HG02642 (cell line): ENCODE measurements at regions not wholly inside any gene's neighbourhood (a gene's known extent, or its start where the extent isn't known, plus 50 kb on each side); places are given as distances from the start of the nearest gene placed in this dataset.
A peak's percentile ranks its signal among the peaks of the same experiment; 100 is the strongest.

ENCODE experiments used
- ATAC-seq: cut with Tn5 transposase; IDR thresholded peaks from one replicate; pipeline ENCODE4 v1.9.1; 2021; ENCODE audit warnings: mild to moderate bottlenecking; ENCODE audit not compliant: unreplicated experiment, poor library complexity

DNA sequence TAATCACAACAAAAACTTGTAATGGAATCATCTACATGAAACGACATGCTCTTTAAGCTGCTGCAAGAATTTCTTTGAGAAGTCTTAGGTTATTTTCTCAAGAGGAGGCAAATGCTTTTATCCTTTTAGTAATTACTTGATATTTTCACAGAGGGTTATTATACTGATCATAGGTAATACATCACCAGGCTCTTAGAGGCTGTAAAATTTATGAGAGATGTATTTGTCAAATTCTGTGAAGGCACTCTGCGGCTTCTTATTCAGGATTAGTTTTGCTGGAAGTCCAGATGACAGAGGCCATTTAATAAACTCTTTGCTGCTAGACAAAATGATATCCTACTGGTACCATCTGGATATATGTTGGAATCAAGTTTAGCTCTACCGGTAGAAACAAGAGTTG is 624.3 kb upstream of the BRINP3 start:
- ATAC-seq = no peak

DNA sequence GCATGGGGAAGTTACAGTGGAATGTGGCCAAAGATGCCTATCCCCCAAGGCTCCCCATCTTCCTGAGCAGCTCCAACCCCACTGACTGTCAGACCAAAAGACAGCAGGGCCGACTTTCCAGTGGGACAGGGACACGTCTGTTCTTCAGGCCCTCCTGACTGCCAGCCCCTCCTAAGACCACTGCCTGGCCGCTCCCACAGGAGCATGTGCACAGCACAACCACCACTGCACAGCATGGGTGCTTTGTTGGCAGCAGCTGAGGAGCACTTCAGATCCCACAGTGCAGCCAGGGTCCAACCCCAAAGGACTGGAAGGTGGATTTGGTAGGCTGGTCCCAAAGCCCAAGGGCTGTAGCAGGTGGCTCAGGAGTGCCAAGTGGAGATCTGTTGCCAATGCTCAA is 648.3 kb upstream of the BRINP3 start:
- ATAC-seq = no peak

- no peak for ATAC-seq
These were observed 657.1 kb upstream of the BRINP3 start for GRCh38 chr1:191134796-191135195.

- ATAC-seq = no peak
These were observed 662.4 kb upstream of the BRINP3 start for GRCh38 chr1:191140038-191140437.

DNA sequence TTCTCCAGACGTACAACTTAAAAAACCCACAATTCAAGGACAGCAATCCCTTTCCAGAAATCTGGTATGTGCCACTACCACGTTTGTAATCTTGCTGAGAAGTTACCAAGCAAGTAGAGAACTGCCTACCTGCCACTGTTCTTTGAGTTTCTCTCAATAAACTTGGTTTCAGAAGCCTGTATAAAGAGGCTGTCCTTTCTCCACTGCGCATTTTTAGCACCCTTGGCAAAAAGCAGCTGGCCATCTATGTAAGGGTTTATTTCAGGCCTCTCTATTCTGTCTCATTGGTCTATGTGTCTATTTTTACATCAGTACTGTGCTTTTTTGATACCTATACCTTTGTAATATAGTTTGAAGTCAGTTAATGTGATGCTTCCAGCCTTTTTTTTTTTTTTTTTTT is 665.1 kb upstream of the BRINP3 start:
- ATAC-seq = no peak

DNA sequence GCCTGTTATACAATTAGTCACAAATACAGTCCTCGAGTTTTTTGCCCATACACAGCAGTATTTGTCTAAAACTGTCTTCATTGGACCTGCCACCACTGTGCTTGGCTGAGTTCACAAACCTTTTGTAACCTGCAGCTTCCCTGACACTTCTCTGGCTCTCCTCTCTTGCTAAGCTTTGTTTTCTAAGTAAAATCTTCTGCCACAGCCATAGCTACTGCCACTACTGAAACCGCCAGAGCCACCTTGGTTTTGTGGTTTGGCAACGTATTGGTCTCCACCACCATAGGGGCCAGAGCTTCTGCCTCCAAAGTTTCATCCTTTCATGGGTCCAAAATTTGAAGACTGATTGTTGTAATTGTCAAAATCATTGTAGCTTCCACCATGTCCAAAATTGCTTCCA is 668.2 kb upstream of the BRINP3 start:
- ATAC-seq = no peak

DNA sequence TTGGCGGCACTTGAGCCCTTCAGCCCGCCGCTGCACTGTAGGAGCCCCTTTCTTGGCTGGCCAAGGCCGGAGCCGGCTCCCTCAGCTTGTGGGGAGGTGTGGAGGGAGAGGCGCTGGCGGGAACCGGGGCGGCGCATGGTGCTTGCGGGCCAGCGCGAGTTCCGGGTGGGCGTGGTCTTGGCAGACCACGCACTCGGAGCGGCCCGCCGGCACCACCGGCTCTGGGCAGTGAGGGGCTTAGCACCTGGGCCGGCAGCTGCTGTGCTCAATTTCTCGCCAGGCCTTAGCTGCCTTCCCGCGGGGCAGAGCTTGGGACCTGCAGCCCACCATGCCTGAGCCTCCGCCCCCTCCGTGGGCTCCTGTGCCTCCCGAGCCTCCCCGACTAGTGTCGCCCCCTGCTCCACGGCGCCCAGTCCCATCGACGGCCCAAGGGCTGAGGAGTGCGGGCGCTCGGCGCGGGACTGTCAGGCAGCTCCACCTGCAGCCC is 673.7 kb upstream of the BRINP3 start:
- ATAC-seq = no peak

GRCh38 chr1:191152776-191153175 is 675.1 kb upstream of the BRINP3 start:
- no peak for ATAC-seq

- ATAC-seq = no peak
These were observed 677.5 kb upstream of the BRINP3 start for GRCh38 chr1:191155178-191155577.

DNA sequence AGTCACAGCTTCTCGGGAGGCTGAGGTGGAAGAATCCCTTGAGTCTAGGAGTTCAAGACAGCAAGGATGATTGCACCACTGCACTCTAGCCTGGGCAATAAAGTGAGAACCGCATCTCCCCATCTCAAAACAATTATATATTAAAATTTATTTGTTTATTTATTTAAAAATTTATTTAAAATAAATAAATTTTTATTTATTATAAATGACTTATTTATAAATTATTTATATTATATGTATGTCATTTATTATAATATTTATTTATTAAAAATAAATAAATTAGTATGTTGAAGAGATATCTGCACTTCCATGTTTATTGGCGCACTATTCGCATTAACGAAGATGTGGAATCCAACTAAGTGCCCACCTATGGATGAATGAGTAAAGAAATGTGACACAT is 683.2 kb upstream of the BRINP3 start:
- ATAC-seq = no peak

GRCh38 chr1:191162762-191163161 is 685.1 kb upstream of the BRINP3 start:
- ATAC-seq = no peak

GRCh38 chr1:191163621-191164020 is 686.0 kb upstream of the BRINP3 start:
- ATAC-seq = no peak

DNA sequence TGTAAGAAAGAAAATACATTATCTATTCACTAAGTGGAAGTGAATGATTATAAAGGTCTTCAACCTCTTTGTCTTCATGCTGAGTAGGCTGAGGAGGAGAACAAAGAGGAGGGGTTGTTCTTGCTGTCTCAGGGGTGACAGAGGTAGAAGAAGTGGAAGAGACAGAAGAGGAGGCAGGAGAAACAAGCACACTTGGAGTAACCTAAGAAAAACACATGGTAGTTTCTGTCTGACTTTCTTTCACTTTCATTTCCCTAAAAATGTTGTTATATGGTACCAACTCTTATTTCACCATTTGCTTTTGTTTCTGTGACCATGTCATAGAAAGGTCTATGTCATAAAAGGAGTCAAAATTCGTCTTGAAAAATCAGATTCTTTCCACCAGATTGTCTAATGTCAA is 696.6 kb upstream of the BRINP3 start:
- peak; percentile 99 for ATAC-seq

DNA sequence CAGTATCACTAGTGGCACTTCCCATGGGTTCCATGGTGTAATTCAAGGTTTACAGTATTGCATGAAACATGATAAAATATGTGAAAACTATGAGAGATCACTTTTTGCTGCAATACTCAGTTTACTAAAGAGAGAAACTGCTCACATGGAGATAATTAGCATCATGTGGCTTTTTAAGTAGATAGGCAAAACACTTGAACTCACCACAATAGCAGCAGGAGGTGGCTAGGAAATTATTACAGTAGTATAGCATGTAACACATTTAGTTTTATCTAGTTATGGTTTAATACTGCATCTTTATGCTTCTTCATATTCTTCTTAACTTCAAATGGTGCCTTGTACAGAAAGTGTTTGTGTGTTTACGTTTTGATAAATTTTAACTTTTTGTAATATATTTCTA is 698.5 kb upstream of the BRINP3 start:
- ATAC-seq = no peak

- no peak for ATAC-seq
These were observed 729.0 kb upstream of the BRINP3 start for GRCh38 chr1:191206513-191207207.

DNA sequence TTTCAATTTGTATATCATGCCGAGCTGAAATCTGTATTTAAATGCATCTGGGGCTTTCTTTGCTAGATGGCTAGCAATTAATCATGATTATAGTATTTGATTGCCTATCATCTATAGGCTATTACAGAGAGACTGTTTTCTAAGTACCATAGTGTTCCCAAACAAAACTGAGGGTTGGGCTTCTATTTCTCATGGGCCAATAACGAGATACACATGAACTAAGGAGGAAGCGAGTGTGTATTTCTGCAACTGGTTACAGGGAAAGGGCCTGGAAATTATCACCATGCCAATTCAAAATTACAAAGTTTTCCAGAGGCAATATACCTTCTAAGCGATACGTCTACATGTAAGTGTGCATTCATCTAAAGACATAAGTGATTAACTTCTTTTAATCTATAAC is 744.5 kb upstream of the BRINP3 start:
- ATAC-seq = no peak

DNA sequence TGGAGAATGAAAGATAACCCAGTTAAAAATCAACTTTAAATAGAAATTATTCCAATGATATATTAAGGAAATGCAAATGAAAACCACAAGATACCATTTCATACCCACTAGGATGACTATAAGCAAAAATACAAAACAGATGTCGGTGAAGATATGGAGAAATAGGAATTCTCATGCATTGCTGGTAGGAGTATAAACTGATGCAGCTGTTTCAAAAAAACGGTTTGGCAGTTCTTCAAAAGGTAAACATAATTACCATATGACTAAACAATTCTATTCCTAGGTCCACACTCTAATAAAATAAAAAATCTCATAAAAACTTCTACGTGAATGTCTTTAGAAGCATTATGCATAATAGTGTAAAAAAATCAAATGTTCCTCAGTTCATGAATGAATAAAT is 763.3 kb upstream of the BRINP3 start:
- no peak for ATAC-seq

DNA sequence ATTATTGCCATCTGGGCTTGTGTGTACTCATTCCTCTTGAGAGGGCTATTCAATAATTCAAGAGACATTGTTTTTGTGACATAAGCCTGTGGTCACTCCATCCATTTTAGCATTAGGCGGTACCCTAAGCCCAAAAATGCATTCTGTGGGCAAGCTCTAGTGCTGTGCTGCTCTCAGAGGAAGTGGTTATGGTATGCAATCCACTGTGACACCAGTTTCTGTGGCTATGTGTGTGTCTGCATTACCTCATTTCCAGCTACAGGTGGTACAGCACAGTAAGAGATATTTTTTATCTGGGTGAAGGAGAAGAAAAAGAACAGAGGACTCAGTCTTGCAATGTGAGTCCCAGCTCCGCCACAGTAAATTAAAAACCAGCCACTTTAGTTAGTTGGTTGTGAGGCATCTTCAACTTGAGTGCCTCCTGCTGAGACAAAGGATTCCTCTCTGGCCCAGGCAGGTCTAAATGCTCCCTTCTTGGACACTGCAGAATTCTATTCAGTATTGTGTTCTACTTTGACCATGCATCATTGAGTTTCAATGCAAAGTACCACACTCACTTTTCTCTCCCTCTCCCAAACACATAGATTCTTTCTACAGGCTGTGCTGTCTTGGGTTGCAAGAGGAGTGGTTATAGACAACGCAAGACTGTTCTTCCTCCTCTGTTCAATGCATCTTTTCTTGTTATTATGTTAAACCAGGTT is 777.8 kb upstream of the BRINP3 start:
- ATAC-seq = no peak

- ATAC-seq = no peak
These were observed 779.3 kb upstream of the BRINP3 start for GRCh38 chr1:191256917-191257316.

DNA sequence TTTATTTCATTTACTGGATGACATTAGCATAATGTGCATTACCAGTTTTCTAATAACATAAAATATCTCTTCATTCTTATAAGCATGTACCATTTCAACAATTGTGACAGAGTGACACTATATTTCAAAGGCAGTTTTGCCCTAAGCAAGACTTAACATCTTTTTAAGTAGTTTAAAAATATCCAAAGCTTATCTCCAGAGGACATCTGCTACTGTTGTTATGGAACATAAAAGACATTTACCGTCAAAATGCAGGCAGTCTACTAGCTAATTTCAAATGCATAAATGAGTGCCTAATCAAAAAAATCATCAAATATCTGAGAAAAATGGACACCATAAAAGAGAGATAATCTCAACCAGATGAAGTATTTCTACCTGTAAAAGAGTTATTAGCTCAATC is 782.4 kb upstream of the BRINP3 start:
- ATAC-seq = no peak

DNA sequence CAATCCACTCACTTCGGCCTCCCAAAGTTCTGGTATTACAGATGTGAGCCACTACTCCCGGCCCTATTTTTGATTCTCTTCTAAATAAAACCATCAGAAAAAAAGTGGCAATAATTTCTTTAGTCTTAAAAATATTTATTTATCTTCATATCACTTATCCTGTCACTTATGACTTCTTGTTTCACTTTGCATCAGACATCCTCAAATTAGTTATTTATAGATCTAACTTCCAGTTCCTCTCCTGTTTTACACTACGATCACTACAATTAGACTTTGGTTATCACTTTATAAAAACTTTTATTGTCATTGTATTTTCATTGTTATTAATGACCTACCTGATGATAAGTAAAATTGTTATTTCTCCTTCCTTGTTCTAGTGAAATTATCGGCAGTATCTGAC is 783.4 kb upstream of the BRINP3 start:
- ATAC-seq = no peak

DNA sequence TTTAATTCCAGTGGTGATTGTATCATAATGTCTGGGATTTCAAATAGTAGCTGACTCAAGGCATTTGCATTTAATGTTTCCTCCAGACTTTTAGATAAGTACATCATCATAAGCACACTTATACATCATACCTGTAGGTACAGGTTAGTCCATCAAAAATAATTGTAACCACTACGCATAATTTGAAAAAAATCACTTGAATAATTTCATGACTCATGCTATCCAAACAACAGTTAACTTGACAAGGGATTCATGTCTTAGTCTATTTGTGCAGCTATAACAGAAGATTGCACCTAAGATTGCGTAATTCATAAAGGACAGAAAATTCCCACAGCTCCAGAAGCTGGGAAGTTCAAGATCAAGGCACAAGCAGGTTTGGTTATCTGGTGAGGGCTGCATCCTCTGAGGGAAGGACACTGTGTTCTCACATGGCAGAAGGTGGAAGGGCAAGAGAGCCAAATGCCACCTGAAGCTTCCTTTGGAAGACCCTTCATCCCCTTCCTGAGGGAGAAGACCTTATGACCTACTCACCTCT is 801.7 kb upstream of the BRINP3 start:
- ATAC-seq = no peak
